K562 (cell line): ENCODE measurements at regions not wholly inside any gene's neighbourhood (a gene's known extent, or its start where the extent isn't known, plus 50 kb on each side); places are given as distances from the start of the nearest gene placed in this dataset.

ENCODE experiments used
- ADNP ChIP-seq: fragments of 200-800 bp; sonication (Bioruptor generic); IDR thresholded peaks from 2 replicates; pipeline ENCODE4 v1.6.1; 2016; ENCODE audit warnings: missing genetic modification characterization, missing compliant biosample characterization
- ATF1 ChIP-seq, 2 experiments: fragments of 450-650 bp in 1 of 2; IDR thresholded peaks; 2 replicates each; pipeline ENCODE4 v1.6.1; 2016; ENCODE audit warnings: missing compliant biosample characterization in 1 of 2, missing genetic modification characterization in 1 of 2
- ELF4 ChIP-seq: fragments of 450-650 bp; formaldehyde crosslinking; IDR thresholded peaks from 2 replicates; pipeline ENCODE4 v1.4.0; 2022; ENCODE audit warnings: missing genetic modification characterization
- FOXJ3 ChIP-seq: sonication (generic); formaldehyde crosslinking; IDR thresholded peaks from 2 replicates; pipeline ENCODE4 v1.4.0; 2020; ENCODE audit warnings: mild to moderate bottlenecking, missing genetic modification reagents
- FOXP4 ChIP-seq: sonication (generic); formaldehyde crosslinking; IDR thresholded peaks from 2 replicates; pipeline ENCODE4 v1.8.0; 2022; ENCODE audit warnings: mild to moderate bottlenecking, missing genetic modification reagents, borderline replicate concordance
- HNRNPK ChIP-seq: fragments of 200-400 bp; formaldehyde crosslinking; IDR thresholded peaks from one replicate; pipeline ENCODE4 v1.6.1; 2018; ENCODE audit warnings: mild to moderate bottlenecking, low read depth, low read length; ENCODE audit not compliant: poor library complexity, severe bottlenecking
- HNRNPLL ChIP-seq: fragments of 200-400 bp; formaldehyde crosslinking; IDR thresholded peaks from 2 replicates; pipeline ENCODE4 v1.6.1; 2017; ENCODE audit warnings: low read length, low read depth, mild to moderate bottlenecking; ENCODE audit not compliant: poor library complexity, severe bottlenecking
- JUNB ChIP-seq: fragments of 450-650 bp; formaldehyde crosslinking; conservative IDR thresholded peaks from 2 replicates; pipeline ENCODE4 v1.4.0; 2020; ENCODE audit warnings: mild to moderate bottlenecking
- KLF1 ChIP-seq: fragments of 450-650 bp; IDR thresholded peaks from 2 replicates; pipeline ENCODE4 v1.6.1; 2016; ENCODE audit warnings: missing genetic modification characterization, missing compliant biosample characterization
- NFIC ChIP-seq: fragments of 450-650 bp; IDR thresholded peaks from 2 replicates; pipeline ENCODE4 v1.6.1; 2017; ENCODE audit warnings: mild to moderate bottlenecking, inconsistent platforms
- NUFIP1 ChIP-seq: fragments of 450-650 bp; IDR thresholded peaks from 2 replicates; pipeline ENCODE4 v1.6.1; 2018; ENCODE audit not compliant: partially characterized antibody
- RAD51 ChIP-seq: fragments of 450-650 bp; IDR thresholded peaks from 2 replicates; pipeline ENCODE4 v1.7.1; 2016; ENCODE audit warnings: low read depth, mild to moderate bottlenecking, borderline replicate concordance
- RREB1 ChIP-seq: fragments of 250-450 bp; sonication (Bioruptor Pico); IDR thresholded peaks from 2 replicates; pipeline ENCODE4 v1.4.0; 2020
- SMARCA5 ChIP-seq: fragments of 450-650 bp; IDR thresholded peaks from 2 replicates; pipeline ENCODE4 v1.6.1; 2016
- STAT5B ChIP-seq: fragments of 250-450 bp; sonication (Bioruptor Pico); IDR thresholded peaks from 2 replicates; pipeline ENCODE4 v1.8.0; 2021; ENCODE audit warnings: mild to moderate bottlenecking, inconsistent platforms
- TAF1 ChIP-seq: IDR thresholded peaks from 2 replicates; pipeline ENCODE4 v1.6.1; 2011; ENCODE audit warnings: mild to moderate bottlenecking, low read length, moderate library complexity; ENCODE audit not compliant: insufficient read depth, control insufficient read depth, severe bottlenecking; ENCODE audit errors: extremely low read depth
- TCF7 ChIP-seq: sonication (generic); IDR thresholded peaks from 2 replicates; pipeline ENCODE4 v1.6.1; 2016; ENCODE audit warnings: antibody characterized with exemption, borderline replicate concordance
- ZNF239 ChIP-seq: fragments of 250-450 bp; sonication (Bioruptor Pico); IDR thresholded peaks from 2 replicates; pipeline ENCODE4 v1.4.0; 2020; ENCODE audit warnings: mild to moderate bottlenecking
- ZNF655 ChIP-seq: fragments of 250-450 bp; sonication (Bioruptor Pico); IDR thresholded peaks from 2 replicates; pipeline ENCODE4 v1.5.0; 2021

GRCh38 chr12:74317078-74317601 lies 220.5 kb upstream of the ATXN7L3B start (continued):
- TF ChIP-seq RREB1 (CRISPR knock-in tag) (no peak), SMARCA5 (no peak), STAT5B (CRISPR knock-in tag) (no peak), TCF7 (no peak), ELF4 (no peak), HNRNPK (no peak), HNRNPLL (no peak), TAF1 (no peak), JUNB (no peak), KLF1 (tag) (no peak), ZNF655 (CRISPR knock-in tag) (no peak), ATF1 (CRISPR knock-in tag; IDR thresholded peaks at IDR 0.05) (no peak), ATF1 (tag; IDR thresholded peaks at IDR 0.05) (no peak), FOXP4 (CRISPR knock-in tag) (no peak), RAD51 (no peak), ZNF239 (CRISPR knock-in tag) (no peak), FOXJ3 (no peak), NUFIP1 (no peak), ADNP (tag) (no peak), NFIC (peak; percentile 17; the same call in 1 of the 2 replicates)
